ENCODE measurements at regions not wholly inside any gene's neighbourhood (a gene's known extent, or its start where the extent isn't known, plus 50 kb on each side); places are given as distances from the start of the nearest gene placed in this dataset.

GRCh38 chr11:106178361-106178760 lies 100.9 kb downstream of the AASDHPPT start:
- no peak for TF ChIP-seq CTCF (IDR thresholded peaks at IDR 0.05)
- no peak for TF ChIP-seq POLR2A (IDR thresholded peaks at IDR 0.05)
- no peak overlapping the region for H3K27ac ChIP-seq
- H3K27me3 ChIP-seq, result no peaks in the 10 kb centered on the region
- DNase-seq, result no peak
- 81 to 90% (median 89%) methylated on average over 1 of the region's 1 CpG for WGBS, 4 donors
- no peaks in the 10 kb centered on the region for H3K9me3 ChIP-seq (replicated peaks in 1 of 3)
- no peak overlapping the region for H3K4me3 ChIP-seq
- no peaks in the 10 kb centered on the region for H3K36me3 ChIP-seq (replicated peaks in 1 of 2)
- H3K4me1 ChIP-seq (replicated peaks in 1 of 2), result no peaks in the 10 kb centered on the region
- intact Hi-C loops (cut with DNase I), result no loop called here

DNA sequence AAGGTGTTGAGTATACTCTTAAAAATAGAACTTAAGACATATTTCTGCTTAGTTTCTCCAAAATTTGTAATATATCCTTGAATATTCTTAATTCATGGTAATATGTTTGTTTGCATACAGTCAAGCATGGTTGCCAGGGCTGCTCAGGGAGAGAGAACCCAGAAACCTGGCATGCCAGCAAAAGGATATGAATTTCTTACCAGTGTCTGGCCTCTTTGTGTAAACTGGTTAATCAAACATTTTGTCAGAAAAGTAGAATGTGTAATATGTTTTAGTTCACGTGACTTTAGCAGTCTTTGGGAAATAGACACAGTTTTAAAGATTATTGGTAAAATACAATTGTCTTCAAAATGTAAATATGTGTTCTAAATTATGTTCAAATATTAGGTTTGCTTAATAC lies 101.6 kb downstream of the AASDHPPT start:
- intact Hi-C loops (cut with DNase I), result no loop called here
- H3K4me1 ChIP-seq (replicated peaks in 1 of 2), result no peaks in the 10 kb centered on the region
- H3K27me3 ChIP-seq, result no peaks in the 10 kb centered on the region
- no peaks in the 10 kb centered on the region for H3K36me3 ChIP-seq (replicated peaks in 1 of 2)
- WGBS, 4 donors, result 77 to 89% (median 81%) methylated on average over 1 of the region's 1 CpG
- no peak overlapping the region for H3K4me3 ChIP-seq
- H3K9me3 ChIP-seq (replicated peaks in 1 of 3), result no peaks in the 10 kb centered on the region
- no peak for DNase-seq
- no peak for TF ChIP-seq CTCF (IDR thresholded peaks at IDR 0.05)
- no peak for TF ChIP-seq POLR2A (IDR thresholded peaks at IDR 0.05)
- no peak overlapping the region for H3K27ac ChIP-seq

GRCh38 chr11:106186630-106187029 lies 109.2 kb downstream of the AASDHPPT start:
- intact Hi-C loops (cut with DNase I), result no loop called here
- 73 to 80% (median 77%) methylated on average over 2 of the region's 2 CpGs for WGBS, 4 donors

GRCh38 chr11:106187860-106188456 lies 110.5 kb downstream of the AASDHPPT start:
- no peak overlapping the region for H3K4me3 ChIP-seq
- H3K9me3 ChIP-seq (replicated peaks in 1 of 3), result no peaks in the 10 kb centered on the region
- H3K27ac ChIP-seq, result no peak overlapping the region
- H3K36me3 ChIP-seq (replicated peaks in 1 of 2), result no peaks in the 10 kb centered on the region
- TF ChIP-seq CTCF (IDR thresholded peaks at IDR 0.05), result no peak
- no peak for TF ChIP-seq POLR2A (IDR thresholded peaks at IDR 0.05)
- H3K27me3 ChIP-seq, result no peaks in the 10 kb centered on the region
- H3K4me1 ChIP-seq (replicated peaks in 1 of 2), result no peaks in the 10 kb centered on the region
- WGBS, 4 donors, result 16 to 44% (median 26%) methylated on average over 2 of the region's 2 CpGs
- intact Hi-C loops (cut with DNase I), result no loop called here
- DNase-seq, result no peak

More at GRCh38 chr11:106186630-106187029, 109.2 kb downstream of the AASDHPPT start:
- no peak for TF ChIP-seq POLR2A (IDR thresholded peaks at IDR 0.05)
- no peak for TF ChIP-seq CTCF (IDR thresholded peaks at IDR 0.05)
- Histone ChIP-seq H3K36me3 (replicated peaks in 1 of 2) (no peaks in the 10 kb centered on the region), H3K4me3 (no peak overlapping the region), H3K27ac (no peak overlapping the region), H3K9me3 (replicated peaks in 1 of 3) (no peaks in the 10 kb centered on the region), H3K27me3 (no peaks in the 10 kb centered on the region), H3K4me1 (replicated peaks in 1 of 2) (no peaks in the 10 kb centered on the region)
- no peak for DNase-seq

Data from adrenal gland (tissue), 9 donors.